Endometrium (tissue), 2 donors: ENCODE measurements at regions not wholly inside any gene's neighbourhood (a gene's known extent, or its start where the extent isn't known, plus 50 kb on each side); places are given as distances from the start of the nearest gene placed in this dataset.
"Not testable (repeated sequence)": the region's sequence is repeated elsewhere in the genome, so short reads cannot be mapped to it uniquely, and the experiment has no call there.

Experiments
- FAIRE-seq: peaks from 2 replicates; lab custom pipeline; 2012; peaks lifted over from hg19 to GRCh38; lab: Jason Lieb, UNC
- donor health status: control.
- donor health status: control.

DNA sequence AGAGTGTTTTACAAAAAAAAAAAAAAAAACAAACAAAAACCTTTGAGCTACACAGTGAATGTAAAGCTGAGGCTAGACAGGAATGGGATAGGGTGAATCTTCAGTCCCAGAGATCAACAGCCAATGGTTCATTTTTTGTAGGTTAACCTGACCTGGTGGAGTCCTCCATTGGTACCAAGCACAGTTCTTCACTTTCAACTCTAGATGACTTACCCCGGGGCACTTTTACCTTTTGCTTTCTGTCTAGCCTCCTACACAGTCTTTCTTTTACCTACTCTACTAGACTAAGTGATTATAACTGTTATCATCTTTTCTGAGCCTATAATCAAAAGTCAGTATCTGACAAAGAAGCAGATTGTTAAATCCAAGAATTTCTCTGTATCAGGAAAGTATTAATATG is 50.9 kb downstream of the ANXA2R start:
- no peak for FAIRE-seq

DNA sequence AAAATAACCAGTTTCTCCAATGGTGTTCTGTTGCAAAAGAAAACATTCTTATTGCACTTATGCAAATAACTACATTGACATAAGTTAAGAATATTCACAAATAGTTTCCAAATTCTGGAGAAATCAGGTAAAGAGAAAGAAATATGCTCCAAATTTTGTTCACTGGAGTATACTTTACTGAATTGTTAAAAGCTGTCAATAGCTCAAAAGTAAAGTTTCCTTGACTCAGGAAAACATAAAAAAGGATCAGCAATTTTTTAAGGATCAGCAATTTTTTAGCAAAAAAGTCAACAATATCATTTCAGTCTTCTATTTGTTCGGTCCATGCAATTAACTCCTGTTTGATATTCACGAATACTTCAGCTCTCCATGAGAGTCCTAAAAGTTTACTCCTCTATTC is 51.6 kb downstream of the ANXA2R start:
- no peak for FAIRE-seq

DNA sequence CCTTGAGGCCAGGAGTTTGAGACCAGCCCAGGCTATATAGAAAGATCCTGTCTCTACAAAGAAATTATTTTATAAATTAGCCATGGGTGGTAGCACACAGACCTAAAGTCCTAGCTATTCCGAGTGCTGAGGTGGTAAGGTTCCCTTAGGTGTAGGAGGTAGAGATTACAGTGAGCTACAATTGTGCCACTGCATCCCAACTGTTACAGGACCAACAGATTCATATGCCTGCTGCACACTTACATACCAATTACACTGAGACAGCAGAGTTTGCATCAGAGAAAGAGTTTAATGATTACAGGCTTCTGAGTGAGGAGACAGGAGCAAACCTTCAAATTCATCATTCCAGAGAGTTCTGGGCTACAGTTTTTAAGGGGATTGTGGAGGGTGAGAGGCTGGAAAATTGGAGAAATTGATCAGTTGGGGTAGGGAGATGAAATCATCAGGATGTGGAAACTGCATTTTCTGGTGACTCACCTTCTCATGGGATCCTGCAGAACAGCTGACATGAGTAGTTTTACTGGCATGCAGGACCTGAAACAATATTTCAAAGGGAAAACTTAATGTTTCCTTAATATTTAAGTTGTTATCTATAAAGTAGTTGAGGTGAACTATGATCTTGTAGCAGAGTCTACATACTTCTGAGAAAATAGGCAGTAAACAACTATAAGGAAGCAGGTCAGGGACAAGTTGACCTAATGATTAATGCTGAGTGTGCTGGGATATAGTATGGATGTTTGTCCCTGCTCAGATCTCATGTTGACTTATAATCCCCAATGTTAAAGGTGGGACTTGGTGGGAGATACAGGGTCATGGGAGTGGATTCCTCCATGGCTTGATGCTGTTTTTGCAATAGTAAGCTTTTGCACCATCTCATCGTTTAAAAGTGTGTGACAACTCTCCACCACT is 54.7 kb downstream of the ANXA2R start:
- no peak for FAIRE-seq

DNA sequence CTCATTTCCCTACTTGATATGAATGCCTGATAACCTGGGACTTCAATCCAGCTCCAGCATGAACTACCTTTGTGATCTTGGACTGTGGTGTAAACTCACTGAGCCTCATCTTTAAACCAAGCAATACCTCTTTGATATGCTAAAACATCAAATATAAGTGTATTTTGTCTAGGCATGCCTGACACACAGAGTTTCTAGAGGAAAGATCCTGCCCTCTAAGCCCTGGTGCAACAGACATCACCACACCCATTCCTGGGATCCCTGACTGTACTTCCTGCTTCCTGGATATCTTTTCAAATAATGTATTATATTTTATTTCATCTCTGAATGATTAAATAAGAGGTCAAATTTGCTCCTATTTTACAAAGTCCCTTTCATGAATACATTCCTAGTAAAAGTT is 55.8 kb downstream of the ANXA2R start:
- no peak for FAIRE-seq

DNA sequence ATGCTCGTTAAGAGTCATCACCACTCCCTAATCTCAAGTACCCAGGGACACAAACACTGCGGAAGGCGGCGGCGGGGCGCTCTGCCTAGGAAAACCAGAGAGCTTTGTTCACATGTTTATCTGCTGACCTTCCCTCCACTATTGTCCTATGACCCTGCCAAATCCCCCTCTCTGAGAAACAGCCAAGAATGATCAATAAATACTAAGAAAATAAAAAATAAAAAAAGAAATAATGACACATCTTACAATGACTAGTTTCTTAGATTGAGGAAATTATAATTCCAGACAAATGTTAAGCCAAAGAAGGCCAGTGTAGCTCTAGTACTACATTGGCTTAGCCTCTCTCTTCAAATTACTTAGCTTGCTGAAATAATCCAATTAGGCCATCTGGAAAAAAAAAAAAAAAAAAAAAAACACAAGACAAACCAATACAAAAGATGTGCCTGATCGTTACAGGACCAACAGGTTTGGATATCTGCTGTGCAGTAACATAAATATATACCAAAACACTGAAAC is 58.0 kb downstream of the ANXA2R start:
- no peak for FAIRE-seq

DNA sequence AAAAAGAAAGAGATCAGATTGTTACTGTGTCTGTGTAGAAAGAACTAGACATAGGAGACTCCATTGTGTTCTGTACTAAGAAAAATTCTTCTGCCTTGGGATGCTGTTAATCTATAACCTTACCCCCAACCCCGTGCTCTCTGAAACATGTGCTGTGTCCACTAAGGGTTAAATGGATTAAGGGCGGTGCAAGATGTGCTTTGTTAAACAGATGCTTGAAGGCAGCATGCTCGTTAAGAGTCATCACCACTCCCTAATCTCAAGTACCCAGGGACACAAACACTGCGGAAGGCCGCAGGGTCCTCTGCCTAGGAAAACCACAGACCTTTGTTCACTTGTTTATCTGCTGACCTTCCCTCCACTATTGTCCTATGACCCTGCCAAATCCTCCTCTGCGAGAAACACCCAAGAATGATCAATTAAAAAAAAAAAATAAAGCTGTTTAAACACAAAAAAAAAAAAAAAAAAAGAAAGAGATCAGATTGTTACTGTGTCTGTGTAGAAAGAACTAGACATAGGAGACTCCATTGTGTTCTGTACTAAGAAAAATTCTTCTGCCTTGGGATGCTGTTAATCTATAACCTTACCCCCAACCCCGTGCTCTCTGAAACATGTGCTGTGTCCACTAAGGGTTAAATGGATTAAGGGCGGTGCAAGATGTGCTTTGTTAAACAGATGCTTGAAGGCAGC is 58.6 kb downstream of the ANXA2R start:
- not testable (repeated sequence) for FAIRE-seq

DNA sequence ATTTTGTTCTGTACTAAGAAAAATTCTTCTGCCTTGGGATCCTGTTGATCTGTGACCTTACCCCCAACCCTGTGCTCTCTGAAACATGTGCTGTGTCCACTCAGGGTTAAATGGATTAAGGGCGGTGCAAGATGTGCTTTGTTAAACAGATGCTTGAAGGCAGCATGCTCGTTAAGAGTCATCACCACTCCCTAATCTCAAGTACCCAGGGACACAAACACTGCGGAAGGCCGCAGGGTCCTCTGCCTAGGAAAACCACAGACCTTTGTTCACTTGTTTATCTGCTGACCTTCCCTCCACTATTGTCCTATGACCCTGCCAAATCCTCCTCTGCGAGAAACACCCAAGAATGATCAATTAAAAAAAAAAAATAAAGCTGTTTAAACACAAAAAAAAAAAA is 59.1 kb downstream of the ANXA2R start:
- not testable (repeated sequence) for FAIRE-seq

DNA sequence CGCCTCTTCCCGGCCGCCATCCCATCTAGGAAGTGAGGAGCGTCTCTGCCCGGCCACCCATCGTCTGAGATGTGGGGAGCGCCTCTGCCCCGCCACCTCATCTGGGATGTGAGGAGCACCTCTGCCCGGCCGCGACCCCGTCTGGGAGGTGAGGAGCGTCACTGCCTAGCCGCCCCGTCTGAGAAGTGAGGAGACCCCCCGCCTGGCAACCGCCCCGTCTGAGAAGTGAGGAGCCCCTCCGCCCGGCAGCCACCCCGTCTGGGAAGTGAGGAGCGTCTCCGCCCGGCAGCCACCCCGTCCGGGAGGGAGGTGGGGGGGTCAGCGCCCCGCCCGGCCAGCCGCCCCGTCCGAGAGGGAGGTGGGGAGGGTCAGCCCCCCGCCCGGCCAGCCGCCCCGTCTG is 59.7 kb downstream of the ANXA2R start:
- not testable (repeated sequence) for FAIRE-seq

DNA sequence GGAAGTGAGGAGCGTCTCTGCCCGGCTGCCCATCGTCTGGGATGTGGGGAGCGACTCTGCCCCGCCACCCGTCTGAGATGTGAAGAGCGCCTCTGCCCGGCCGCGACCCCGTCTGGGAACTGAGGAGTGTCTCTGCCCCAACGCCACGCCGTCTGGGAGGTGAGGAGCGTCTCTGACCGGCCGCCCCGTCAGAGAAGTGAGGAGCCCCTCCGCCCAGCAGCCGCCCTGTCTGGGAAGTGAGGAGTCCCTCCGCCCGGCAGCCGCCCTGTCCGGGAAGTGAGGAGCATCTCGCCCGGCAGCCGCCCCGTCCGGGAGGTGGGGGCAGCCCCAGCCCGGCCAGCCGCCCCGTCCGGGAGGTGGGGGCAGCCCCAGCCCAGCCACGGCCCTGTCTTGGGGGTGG is 60.9 kb downstream of the ANXA2R start:
- FAIRE-seq, result not testable (repeated sequence)

DNA sequence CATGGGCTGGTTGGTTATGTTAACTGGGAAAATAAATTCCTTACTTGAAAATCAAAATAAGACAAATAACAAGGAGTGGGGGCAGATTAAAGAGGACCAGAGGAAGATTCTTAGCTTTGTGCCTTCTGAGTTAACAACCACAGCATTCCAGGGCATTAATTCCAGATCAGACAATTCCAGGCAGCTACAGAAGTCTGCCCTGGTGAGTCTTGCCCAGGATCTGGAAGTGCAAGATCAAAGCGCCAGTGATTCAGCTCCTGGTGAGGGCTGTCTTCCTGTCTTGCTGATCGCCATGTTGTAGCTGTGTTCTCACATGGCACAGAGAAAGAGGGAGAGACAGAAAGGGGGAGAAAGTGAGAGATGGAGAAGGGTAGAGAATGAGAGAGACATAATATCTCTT is 65.6 kb downstream of the ANXA2R start:
- FAIRE-seq, result no peak

DNA sequence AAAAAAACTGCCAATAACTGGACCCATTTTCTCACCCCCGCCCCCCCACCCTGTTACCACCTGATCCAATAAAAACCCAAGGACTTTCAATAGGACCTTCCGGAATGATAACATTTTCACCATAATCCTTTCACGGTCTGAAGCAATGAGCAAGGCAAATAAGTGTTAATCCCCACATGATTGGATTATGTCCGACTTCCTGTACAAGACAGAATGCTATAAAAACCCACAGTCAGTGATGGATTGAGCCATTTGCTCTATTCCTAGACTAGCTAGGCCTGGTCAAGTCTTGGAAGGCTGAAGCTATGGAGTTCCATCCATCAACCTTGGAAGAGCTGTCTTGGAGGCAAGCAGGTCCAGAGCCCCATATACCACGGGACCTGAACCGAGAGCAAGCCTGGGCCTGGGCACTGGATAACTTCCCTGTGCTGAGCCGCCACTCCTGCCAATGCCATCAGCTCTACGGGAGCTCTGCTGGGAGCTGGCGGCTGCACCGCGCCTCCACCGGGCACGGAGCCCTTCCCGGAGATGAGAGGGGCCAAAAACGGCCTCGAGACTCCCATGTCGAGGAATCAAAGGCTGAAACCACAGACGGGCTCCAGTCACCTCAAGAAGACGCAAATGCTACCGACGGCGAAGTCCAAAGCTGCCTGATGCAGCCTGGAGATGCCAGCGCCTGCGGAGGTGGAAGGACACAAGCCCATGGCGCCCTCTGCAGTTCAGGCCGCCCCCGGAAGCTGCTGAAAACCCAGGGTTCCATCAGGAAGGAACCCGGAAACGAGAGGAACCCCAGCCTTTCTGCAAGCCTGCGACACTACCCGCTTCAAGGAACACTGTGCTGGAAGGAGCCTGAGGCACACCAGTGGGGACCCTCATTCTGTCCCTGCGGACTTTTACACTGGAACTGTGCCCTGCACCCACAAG is 69.2 kb downstream of the ANXA2R start:
- no peak for FAIRE-seq

DNA sequence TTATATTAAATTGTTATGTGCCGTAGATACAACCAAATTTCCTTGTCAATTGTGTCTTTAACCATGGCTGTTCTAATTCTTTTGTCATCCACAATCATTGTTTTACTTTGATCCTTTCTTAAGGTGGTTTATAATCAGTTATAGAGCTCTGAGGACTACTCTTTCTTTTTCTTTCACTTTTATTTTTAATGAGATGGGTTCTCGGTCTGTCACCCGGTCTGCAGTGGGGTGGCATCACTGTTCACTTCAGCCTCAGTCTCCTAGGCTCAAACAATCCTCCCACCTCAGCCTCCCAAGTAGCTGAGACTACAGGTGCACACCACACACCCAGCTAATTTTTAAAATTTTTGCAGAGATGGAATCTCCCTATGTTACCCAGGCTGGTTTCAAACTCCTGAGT is 74.2 kb downstream of the ANXA2R start:
- FAIRE-seq, result no peak

DNA sequence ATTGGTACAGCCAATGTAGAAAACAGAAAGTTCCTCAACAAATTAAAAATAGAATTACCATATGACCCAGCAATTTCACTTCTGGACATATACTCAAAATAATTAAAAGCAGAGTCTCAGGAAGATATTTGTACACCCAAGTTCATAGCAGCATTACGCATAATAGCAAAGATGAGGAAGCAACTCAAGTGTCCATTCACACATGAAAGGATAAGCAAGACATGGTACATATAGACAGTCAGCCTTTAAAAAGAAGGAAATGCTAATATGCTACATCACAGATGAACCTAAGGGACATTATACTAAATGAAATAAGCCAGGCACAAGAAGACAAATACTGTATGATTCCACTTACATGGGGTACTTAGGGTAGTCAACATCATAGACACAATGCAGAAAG is 76.7 kb downstream of the ANXA2R start:
- no peak for FAIRE-seq

DNA sequence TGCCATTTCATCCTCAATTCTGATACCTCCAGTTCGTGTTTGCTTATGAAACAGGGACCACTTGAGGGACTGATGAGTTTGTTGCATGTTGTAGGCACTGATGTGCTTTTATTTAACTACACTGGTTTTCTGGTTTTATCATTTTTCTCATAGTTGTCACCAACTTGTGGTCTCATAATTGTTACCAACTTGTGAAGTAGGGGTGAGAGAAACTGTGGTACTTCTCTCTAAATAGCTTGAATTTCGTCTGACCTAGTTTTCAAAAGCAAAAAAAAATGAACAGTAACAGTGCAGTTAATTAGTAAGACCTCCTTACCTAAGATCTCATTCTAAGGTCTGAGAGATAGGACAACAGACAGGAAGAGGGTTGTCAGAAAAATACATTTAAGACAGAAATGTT is 78.0 kb downstream of the ANXA2R start:
- FAIRE-seq, result no peak

DNA sequence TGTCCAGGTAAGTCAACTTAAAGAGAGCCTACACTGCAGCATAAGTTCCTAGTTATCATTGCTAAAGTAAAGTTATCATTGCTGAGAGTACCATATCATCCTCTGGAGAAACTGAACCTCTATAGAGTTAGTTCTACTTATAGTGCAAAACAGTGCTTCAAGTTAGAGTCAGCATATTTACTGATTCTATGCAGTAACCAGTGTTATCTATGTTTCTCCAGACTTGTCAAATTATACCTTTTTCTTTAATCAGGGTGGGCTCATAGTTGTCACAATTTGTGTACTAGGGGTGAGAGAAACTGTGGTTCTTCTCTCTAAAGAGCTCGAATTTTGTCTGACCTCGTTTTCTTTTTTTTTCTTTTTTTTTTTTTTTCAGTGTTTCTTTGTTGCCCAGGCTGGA is 79.6 kb downstream of the ANXA2R start:
- FAIRE-seq, result no peak

DNA sequence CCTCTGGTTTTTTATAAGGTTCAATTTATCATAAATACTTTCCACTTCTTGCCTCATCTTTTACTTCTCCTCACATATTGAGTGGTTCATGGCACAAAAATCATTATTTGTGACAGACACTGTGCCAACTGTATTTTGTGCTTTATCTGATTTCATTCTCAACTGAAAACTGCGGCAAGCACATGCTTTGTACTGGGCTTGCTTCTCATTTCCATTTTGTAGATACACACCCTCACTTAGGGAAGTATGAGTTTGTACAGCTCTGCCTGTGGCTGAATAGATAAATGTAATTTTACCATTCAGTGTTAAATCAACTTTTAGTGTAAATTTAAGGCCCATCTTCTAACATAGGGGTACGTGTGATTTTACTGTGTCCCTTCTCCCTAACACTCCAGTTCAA is 83.6 kb downstream of the ANXA2R start:
- FAIRE-seq, result no peak

DNA sequence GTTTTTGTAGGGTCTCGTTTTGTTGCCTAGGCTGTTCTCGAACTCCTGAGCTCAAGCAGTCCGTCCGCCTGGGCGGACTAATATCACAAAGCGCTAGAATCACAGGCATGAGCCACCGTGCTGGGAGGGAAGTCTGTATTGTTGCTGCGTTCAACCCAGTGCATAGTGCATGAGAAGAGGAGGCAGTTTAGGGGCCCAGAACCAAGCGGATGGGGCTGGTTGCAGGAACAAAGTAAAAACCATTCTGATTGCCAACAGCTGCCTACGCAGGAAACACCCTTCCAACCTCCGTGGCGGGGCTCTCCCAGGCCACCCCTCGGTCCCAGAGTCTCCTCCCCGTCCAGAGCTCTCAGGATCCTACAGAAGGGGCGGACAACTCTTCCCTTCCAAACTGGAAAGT is 87.1 kb downstream of the ANXA2R start:
- FAIRE-seq, result no peak

DNA sequence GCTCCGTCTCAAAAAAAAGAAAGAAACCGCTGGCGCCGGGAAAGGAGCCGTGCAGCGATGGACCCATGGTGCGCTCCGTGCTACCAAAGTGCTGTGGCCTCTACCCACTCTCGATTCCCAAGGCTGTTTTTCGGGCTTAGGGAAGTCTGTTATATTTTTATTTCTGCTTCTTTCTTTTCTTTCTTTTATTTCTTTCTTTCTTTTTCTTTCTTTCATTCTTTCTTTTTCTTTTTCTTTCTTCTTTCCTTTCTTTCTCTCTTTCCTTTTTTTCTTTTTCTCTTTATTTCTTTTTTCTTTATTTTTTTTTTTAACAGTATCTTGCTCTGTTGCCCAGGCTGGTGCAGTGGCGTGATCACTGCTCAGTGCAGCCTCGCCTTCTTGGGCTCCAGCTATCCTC is 87.5 kb downstream of the ANXA2R start:
- no peak for FAIRE-seq

DNA sequence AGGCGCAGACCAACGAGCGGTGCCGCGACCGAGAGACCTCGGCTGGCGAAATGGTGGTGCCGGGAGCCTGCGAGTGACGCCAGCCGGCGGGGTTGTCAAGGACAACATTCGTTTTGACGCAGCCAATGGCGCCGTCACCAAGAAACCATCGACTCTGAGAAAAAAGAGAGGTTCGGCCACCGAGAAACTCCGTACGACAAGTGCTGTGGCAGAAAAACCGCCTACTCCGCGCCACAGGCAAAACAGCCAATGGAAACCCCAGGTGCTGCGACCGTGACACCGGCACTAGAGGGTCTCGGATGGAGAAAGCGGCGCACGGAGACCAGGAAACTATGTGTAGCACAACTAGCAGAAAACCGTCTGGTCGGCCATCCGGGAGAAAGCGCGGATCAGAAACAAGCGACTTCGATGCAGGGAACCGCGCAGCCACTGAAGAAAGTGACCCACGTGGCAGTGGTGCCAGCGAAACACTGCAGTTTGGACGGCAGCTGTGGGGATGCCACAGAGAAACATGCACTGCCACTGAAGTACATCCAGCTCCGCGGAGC is 88.8 kb downstream of the ANXA2R start:
- no peak for FAIRE-seq

DNA sequence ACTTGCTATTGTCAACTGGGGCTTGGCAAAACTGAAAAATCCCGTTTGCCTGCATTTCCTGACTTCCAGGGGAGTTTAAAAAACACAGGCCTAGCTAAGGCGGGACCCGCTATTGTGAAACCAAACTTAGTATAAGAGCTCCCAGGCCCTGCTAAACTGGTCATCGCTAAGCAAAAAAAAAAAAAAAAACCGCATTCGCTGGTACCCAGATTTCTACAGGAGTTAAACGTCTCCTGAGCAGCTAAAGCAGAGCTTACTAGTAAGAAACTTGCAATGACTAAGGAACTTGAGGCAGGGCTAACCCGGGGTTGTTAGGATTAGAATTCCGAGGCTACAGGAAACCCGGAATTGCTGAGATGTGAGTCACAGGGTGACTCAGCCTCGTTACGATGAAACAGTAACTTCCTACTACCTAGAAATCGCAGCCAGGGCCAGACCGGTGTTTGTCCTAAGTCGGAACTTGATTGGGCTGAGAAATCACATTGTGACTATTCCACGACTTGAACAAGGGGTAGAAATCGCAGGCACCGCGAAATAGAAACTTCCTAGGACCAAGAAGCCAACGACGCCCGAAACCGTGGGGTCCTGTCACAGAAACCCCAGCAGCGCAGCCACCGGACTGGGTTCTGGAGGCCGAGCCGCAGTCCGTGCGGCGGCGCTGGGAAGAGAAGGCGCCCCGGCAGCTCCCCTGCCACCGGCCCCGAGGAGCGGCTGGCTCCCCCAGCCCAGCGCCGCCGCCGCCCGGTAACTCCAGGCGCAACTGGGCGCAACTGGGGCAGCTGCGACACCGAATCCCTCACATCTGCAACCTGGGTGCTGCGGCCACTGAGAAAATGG is 89.4 kb downstream of the ANXA2R start:
- no peak for FAIRE-seq

DNA sequence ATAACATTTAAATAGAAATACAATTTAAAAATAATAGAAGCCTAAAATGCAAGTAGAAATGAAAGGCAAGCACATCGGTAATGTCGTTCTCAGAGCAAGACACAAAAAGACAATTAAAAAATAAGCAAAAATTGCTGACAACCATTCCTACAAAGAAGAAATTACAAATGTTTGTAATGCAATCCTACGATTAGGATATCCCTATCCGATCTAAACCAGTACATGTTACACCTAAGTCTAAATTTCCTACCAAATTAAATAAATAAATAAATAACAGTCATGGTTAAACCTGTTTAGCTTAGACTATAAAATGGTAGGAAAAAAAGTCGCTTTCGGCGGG is 90.0 kb downstream of the ANXA2R start:
- no peak for FAIRE-seq
